ENCODE measurements at regions not wholly inside any gene's neighbourhood (a gene's known extent, or its start where the extent isn't known, plus 50 kb on each side); places are given as distances from the start of the nearest gene placed in this dataset.

DNA sequence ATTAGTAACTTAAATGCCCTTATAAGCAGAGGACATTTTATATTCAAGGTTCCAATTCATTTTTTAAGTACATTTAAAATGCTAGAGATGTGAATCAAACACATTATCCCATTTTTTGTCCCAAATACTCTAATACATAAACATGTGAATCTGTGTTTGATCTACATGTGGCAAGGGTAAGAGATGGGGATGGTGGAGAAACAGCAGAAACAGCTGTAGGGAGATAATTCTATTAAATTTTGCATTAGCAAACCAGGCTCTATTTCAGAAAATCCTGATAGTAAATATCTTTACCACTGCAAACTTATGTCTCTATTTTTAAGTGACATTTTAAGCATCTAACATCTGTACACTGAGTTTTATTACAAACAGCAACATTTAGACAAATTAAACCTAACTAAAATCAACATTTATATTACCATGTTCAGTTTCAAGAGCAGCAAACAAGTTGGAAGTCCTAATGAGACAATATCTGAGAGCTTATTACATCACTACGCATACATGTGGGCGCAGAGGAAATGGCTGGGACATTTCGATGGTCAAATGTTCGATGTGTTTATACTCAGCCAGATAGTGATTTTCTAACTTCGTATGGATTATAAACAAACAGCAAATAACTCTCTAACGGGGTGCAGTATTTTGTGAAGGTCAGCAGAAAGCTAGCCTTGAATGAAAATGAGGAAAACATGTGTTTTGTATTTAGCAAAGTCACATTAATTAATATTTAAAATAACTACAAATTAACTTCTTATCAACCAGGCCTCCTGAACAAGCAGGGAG is 165.1 kb downstream of the GJA1 start:
- no peak for TF ChIP-seq GATA2 (IDR thresholded peaks at IDR 0.05; ENCODE audit: low read depth, low read length)
- TF ChIP-seq GATA3 (IDR thresholded peaks at IDR 0.05; ENCODE audit: low read depth, low read length), result peak; percentile 50

Measured in SH-SY5Y (cell line).